Mesodermal cell (in vitro differentiated cells): ENCODE measurements at regions not wholly inside any gene's neighbourhood (a gene's known extent, or its start where the extent isn't known, plus 50 kb on each side); places are given as distances from the start of the nearest gene placed in this dataset.
"Not testable (repeated sequence)": the region's sequence is repeated elsewhere in the genome, so short reads cannot be mapped to it uniquely, and the experiment has no call there.

Source experiments
- H3K27ac ChIP-seq: 2 replicates; pipeline ENCODE4 v1.7.0; 2013; ENCODE audit warnings: mild to moderate bottlenecking, low read depth, low read length, moderate library complexity; ENCODE audit not compliant: severe bottlenecking
- H3K36me3 ChIP-seq: 2 replicates; pipeline ENCODE4 v1.7.1; 2013; ENCODE audit warnings: mild to moderate bottlenecking, low read length, moderate library complexity; ENCODE audit not compliant: control insufficient read depth, insufficient read depth
- H3K4me1 ChIP-seq: one replicate; pipeline ENCODE4 v1.7.1; 2013; ENCODE audit warnings: mild to moderate bottlenecking, low read length; ENCODE audit not compliant: insufficient read depth, control insufficient read depth, poor library complexity, severe bottlenecking
- H3K4me3 ChIP-seq: 2 replicates; pipeline ENCODE4 v1.7.0; 2013; ENCODE audit warnings: low read length, control low read depth, mild to moderate bottlenecking; ENCODE audit not compliant: insufficient read depth, poor library complexity, severe bottlenecking; ENCODE audit errors: extremely low read depth
- H3K9me3 ChIP-seq: 2 replicates; pipeline ENCODE4 v1.7.1; 2013; ENCODE audit warnings: mild to moderate bottlenecking, low read length, moderate library complexity; ENCODE audit not compliant: control insufficient read depth
- WGBS, 2 experiments: methylation state at CpG; one replicate each; pipeline ENCODE4 v1.1.5; 2013; ENCODE audit warnings: missing lambda C conversion rate in 2 of 2; ENCODE audit not compliant: insufficient coverage in 2 of 2; 5-methylcytosine and 5-hydroxymethylcytosine counted together

DNA sequence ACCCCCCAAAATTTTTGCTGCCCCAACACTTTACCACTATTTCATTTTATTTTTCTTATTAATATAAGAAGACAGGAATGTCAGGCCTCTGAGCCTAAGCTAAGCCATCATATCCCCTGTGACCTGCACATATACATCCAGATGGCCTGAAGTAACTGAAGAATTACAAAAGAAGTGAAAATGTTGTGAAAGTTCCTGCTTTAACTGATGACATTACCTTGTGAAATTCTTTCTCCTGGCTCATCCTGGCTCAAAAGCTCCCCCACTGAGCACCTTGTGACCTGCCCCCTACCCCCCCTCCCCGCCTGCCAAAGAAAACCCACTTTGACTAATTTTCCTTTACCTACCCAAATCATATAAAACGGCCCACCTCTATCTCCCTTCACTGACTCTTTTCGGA is 200.3 kb upstream of the FKBP1C start:
- H3K9me3 ChIP-seq, H3K36me3 ChIP-seq, H3K27ac ChIP-seq, H3K4me1 ChIP-seq, H3K4me3 ChIP-seq: not testable (repeated sequence)
- 58% methylated on average over 2 of the region's 3 CpGs; no CpG with 5 or more reads in 1 of the 2 experiments for WGBS, 2 experiments

DNA sequence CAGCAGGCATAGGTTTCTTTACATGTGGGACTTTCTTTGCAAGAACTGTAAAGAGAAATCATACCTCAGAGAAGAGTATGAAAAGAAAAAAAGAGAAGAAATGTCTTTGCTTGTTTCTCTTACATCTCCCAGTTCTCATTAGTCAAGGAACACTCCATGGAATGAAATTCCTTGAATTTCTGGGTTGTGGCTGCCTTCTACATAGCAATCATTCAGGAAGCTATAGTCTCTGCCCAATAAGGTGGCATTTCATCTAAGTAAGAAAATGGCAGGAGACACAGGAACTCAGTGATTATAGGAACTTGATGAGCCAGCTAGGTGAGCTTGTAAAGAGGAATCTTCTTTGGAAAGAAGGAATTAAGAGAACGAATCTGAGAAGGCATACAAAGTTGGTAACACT is 197.0 kb upstream of the FKBP1C start:
- Histone ChIP-seq H3K4me1 (no peaks in the 10 kb centered on the region), H3K9me3 (no peaks in the 10 kb centered on the region), H3K27ac (no peak overlapping the region), H3K4me3 (no peak overlapping the region), H3K36me3 (no peaks in the 10 kb centered on the region)
- WGBS, 2 experiments, result 80% methylated on average over 1 of the region's 1 CpG

DNA sequence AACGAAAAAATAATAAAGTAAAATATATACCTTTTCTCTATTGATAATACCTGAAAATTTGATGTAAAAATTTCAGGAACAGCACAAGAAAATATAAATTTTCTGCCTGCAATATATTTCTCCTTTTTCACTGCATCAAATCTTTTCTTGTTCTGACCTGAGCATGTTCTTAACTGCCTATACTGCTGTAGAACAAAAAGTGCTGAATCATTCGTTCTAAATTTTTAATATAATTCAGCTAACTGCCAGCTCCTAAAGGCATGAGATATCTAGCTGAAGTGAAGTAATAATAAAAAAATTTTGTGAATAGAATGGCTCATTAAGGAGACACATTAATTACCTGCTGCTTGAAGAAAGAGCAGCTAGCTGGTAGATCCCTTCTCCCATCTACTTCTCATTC is 188.6 kb upstream of the FKBP1C start:
- Histone ChIP-seq H3K36me3 (no peaks in the 10 kb centered on the region), H3K4me1 (no peaks in the 10 kb centered on the region), H3K27ac (no peak overlapping the region), H3K9me3 (no peaks in the 10 kb centered on the region), H3K4me3 (no peak overlapping the region)
- no CpG with 5 or more reads among the region's 2 CpGs for WGBS, 2 experiments

DNA sequence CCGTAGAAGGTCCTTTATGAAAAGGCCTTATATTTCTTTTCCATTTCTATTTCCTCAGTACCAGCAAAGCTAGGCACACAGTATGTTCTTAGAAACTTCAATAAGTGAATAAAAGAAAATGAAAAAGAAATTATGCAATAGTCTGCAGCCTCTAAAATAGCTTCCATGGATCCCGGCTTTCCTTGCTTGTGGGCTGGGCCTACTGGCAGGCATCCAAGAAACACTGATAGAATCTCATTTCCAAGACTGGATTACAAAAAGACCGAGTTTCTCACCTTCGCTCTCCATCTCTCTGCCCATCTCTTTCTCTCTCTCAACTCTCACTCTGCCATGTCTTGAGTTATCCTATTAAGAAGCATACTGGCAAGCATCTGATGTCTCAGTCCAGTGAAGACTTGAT is 187.5 kb upstream of the FKBP1C start:
- Histone ChIP-seq H3K36me3 (no peaks in the 10 kb centered on the region), H3K27ac (no peak overlapping the region), H3K4me3 (no peak overlapping the region), H3K9me3 (no peaks in the 10 kb centered on the region), H3K4me1 (no peaks in the 10 kb centered on the region)
- 83 to 93% methylated on average over 3 of the region's 4 CpGs for WGBS, 2 experiments

DNA sequence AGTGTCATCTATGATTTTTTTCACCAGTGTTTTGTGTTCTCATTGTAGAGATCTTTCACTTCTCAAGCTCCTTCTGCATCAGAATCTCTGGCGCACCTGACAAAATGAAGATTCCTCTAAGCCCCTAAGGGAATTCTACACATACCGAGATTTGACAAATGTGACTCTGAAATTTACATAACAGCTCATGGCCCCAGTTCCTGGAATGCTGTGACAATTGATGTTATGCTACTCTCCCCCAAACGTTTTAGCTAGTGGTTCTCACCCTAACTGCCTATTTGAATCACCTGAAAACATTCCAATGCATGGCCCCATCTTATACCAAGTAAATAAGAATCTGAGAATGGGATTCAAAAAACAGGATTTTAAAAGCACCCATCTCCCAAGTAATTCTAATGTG is 162.1 kb upstream of the FKBP1C start:
- H3K36me3 ChIP-seq, result no peaks in the 10 kb centered on the region
- 69 to 80% methylated on average over 1 to 3 of the region's 3 CpGs for WGBS, 2 experiments
- no peaks in the 10 kb centered on the region for H3K4me1 ChIP-seq
- no peak overlapping the region for H3K27ac ChIP-seq
- H3K4me3 ChIP-seq, result no peak overlapping the region
- H3K9me3 ChIP-seq, result no peaks in the 10 kb centered on the region

DNA sequence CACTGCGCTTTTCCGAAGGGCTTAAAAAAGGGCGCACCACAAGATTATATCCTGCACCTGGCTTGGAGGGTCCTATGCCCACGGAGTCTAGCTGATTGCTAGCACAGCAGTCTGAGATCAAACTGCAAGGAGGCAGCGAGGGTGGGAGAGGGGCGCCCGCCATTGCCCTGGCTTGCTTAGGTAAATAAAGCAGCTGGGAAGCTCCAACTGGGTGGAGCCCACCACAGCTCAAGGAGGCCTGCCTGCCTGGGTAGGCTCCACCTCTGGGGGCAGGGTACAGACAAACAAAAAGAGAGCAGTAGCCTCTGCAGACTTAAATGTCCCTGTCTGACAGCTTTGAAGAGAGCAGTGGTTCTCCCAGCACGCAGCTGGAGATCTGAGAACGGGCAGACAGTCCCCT is 158.1 kb upstream of the FKBP1C start:
- H3K9me3 ChIP-seq, H3K27ac ChIP-seq, H3K4me3 ChIP-seq, H3K36me3 ChIP-seq, H3K4me1 ChIP-seq: not testable (repeated sequence)
- WGBS, 2 experiments, result 83 to 88% methylated on average over 9 of the region's 9 CpGs

DNA sequence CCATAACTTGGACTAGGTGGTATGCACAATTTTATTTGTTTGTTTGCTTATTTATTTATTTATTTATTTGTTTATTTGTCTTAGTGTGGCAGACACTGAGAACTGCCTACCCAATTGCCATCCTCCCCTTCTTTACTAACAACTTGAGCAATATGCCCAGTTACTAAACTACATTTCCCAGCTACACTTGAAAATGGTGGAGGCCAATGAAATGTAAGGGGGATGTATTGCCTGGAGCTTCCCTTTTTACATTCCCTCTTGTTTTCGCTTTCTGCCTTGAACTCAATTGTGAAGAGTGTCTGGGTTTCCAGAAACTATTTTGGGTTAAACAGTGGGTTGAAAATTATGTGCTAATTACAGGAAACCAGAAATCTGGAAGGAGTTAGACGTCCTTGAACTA is 152.7 kb upstream of the FKBP1C start:
- WGBS, 2 experiments, result no CpG with 5 or more reads among the region's 2 CpGs
- no peak overlapping the region for H3K27ac ChIP-seq
- H3K36me3 ChIP-seq, result no peaks in the 10 kb centered on the region
- peaks cover 8% of the 10 kb centered on the region for H3K9me3 ChIP-seq
- H3K4me1 ChIP-seq, result no peaks in the 10 kb centered on the region
- no peak overlapping the region for H3K4me3 ChIP-seq

DNA sequence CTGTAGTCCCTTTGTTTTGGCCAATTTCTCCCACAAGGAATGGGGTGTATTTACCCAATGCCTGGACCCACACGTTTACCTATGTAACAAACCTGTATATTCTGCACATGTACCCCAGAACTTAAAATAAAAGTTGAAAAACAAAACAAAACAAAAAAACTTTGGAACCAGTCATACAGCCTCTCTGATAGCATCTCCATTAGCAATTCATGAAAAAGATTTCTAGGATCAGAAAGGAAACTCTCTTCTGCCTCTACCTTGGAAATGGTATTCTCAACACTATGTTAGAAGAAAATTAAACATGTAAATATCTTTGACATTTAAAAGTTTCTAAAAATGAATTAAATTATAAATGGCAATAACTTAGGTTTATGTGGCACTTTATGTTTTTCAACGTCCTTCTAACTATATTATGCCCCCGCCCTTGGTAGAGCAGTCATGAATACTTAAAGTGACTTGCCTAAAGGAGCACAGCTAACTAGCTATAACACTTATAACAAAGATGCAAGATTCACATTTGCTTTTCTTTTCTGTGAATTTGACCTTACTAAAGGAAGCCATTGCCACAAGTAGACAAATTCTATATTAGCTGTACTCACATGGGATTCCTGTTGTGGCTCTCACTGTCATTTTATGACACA is 147.5 kb upstream of the FKBP1C start:
- Histone ChIP-seq H3K9me3 (peaks cover 8% of the 10 kb centered on the region), H3K36me3 (no peaks in the 10 kb centered on the region)
- WGBS, 2 experiments, result no CpG with 5 or more reads among the region's 3 CpGs

DNA sequence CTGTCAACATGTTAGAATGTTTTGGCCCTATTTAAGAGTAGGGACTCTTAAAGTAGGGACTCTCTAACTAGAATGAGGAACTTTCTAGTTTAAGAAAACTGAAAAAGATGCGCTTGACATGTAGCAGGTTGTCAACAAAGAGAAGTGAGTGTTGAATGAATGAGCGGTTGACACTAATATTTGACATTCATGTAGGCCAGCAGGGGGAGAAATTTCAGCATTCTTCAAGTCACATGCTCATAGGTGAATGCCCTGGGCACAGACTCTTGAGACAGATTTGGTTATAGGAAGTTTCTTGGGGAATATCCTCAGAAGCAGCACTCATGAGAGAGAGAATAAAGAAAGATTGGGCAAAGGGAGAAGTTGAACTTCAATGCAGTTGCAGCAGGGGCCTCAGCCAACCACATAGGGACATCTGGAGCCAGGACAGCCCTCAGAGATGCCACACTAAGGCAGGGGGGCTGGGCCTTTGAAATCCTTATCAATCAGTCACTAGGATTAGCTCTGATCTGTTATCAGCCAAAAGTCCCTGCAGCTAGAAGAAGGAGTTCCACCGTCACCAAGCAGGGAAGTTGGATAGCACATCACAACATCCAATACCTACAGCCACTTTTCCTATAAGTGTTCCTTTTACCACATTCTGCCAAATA is 145.1 kb upstream of the FKBP1C start:
- Histone ChIP-seq H3K9me3 (peaks cover 8% of the 10 kb centered on the region), H3K4me1 (no peaks in the 10 kb centered on the region), H3K27ac (no peak overlapping the region), H3K4me3 (no peak overlapping the region), H3K36me3 (no peaks in the 10 kb centered on the region)
- WGBS, 2 experiments, result 54 to 100% methylated on average over 1 to 3 of the region's 3 CpGs

More for the DNA sequence above, 147.5 kb upstream of the FKBP1C start:
- no peak overlapping the region for H3K27ac ChIP-seq
- H3K4me3 ChIP-seq, result no peak overlapping the region
- no peaks in the 10 kb centered on the region for H3K4me1 ChIP-seq

DNA sequence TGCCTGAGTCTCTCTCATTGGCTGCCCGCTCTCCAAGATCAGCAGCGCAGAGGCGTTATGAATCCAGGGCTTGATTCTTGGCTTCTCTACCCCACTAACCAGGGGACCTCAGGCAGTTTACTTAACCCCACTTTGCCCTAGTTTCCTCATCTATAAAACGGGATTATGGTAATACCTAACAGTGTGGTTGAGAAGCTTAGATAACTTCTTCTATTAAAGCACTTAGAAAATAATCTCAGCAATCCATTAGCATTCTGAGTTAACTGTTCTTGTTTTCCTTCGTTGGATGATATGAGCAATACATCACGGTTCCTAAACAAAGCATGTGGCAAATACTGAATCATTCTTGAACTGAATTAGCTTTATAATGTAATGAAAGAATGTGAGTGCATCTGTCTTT is 116.3 kb upstream of the FKBP1C start:
- H3K4me3 ChIP-seq, result no peak overlapping the region
- H3K9me3 ChIP-seq, result no peaks in the 10 kb centered on the region
- H3K36me3 ChIP-seq, result no peaks in the 10 kb centered on the region
- 92 to 100% methylated on average over 3 to 4 of the region's 6 CpGs for WGBS, 2 experiments
- H3K4me1 ChIP-seq, result no peaks in the 10 kb centered on the region
- no peak overlapping the region for H3K27ac ChIP-seq

DNA sequence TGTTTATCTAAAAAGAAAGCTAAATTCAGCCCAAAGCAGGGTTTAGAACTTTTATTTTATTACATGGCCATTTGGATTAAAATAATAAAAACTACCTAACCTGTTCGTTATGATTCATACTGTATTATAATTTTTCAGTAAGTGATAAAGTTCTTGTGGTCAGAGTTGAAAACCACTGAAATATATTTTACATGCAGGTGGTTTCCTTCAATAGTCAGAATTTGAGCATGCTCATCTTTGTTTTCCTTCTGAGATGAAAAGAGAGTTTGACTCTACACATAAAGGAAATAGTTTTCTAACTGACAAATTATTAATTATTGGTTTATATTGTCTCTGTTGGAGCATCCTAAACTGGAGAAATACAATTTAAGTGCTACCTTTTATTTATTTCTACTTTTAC is 114.0 kb upstream of the FKBP1C start:
- H3K27ac ChIP-seq, result no peak overlapping the region
- no peak overlapping the region for H3K4me3 ChIP-seq
- WGBS, 2 experiments, result no CpG with 5 or more reads among the region's 1 CpG
- H3K9me3 ChIP-seq, result no peaks in the 10 kb centered on the region
- H3K36me3 ChIP-seq, result no peaks in the 10 kb centered on the region
- no peaks in the 10 kb centered on the region for H3K4me1 ChIP-seq
